ENCODE measurements at regions not wholly inside any gene's neighbourhood (a gene's known extent, or its start where the extent isn't known, plus 50 kb on each side); places are given as distances from the start of the nearest gene placed in this dataset.

DNA sequence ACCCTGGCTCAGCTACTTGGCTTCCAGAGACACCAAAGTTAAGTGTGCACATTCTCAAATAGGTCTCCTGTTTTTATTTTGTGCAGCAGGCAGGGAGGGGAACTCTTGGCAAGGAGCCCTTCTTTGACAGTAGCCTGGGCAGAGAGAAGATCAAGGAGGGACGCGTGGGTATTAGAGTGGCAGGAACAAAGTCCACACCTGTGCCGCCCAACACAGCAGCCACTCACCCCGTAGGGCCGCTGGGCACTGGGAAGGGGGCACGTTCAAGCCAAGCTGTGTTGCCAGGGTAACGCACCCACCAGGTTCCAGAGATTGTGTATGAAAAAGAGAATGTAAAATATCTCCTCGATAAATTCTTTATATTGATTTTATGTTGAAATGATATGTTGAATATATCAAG lies 229.3 kb upstream of the AGAP1 start:
- TF ChIP-seq CTCF (IDR thresholded peaks at IDR 0.05), result no peak
- Histone ChIP-seq H3K27me3 (no peaks in the 10 kb centered on the region), H3K27ac (no peak overlapping the region), H3K9me3 (no peaks in the 10 kb centered on the region), H3K4me1 (peaks cover 0 to 8% of the 10 kb centered on the region in 2 donors), H3K4me3 (no peak overlapping the region), H3K36me3 (no peaks in the 10 kb centered on the region)
- no peak for DNase-seq (ENCODE audit: low spot score)

- no peak for DNase-seq (ENCODE audit: low spot score)
- TF ChIP-seq CTCF (IDR thresholded peaks at IDR 0.05), result no peak
- Histone ChIP-seq H3K4me1 (peaks cover 0 to 8% of the 10 kb centered on the region in 2 donors), H3K4me3 (no peak overlapping the region), H3K27ac (no peak overlapping the region), H3K27me3 (no peaks in the 10 kb centered on the region), H3K9me3 (no peaks in the 10 kb centered on the region), H3K36me3 (no peaks in the 10 kb centered on the region)
Observed at GRCh38 chr2:235265348-235265965, 228.4 kb upstream of the AGAP1 start.

DNA sequence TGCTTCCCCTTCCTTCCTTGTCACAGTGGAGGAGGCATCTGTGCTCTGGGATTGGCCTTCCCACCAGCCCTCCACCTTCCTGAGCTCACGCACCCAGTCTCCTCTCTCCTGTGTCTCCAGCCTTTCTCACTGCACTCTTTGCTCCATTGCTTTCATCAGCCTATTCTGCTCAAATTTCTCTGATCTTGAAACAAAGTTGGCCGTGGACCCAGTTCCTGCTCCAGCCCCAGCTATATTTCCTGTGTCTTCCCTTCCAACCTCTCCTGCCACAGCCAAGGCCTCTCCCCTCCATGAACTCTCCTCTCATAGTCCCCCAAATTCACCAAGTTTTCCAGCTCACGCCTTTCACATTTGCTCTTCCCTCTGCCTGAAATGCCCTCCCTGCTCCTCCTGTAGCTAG lies 226.6 kb upstream of the AGAP1 start:
- Histone ChIP-seq H3K4me3 (no peak overlapping the region), H3K27ac (no peak overlapping the region), H3K9me3 (no peaks in the 10 kb centered on the region), H3K36me3 (no peaks in the 10 kb centered on the region), H3K4me1 (peaks cover 0 to 8% of the 10 kb centered on the region in 2 donors), H3K27me3 (no peaks in the 10 kb centered on the region)
- DNase-seq (ENCODE audit: low spot score), result no peak
- no peak for TF ChIP-seq CTCF (IDR thresholded peaks at IDR 0.05)

- H3K36me3 ChIP-seq, result no peaks in the 10 kb centered on the region
- H3K9me3 ChIP-seq, result no peaks in the 10 kb centered on the region
- DNase-seq (ENCODE audit: low spot score), result no peak
- no peak for TF ChIP-seq CTCF (IDR thresholded peaks at IDR 0.05)
- peaks cover 0 to 8% of the 10 kb centered on the region in 2 donors for H3K4me1 ChIP-seq
- no peaks in the 10 kb centered on the region for H3K27me3 ChIP-seq
- no peak overlapping the region for H3K4me3 ChIP-seq
- H3K27ac ChIP-seq, result no peak overlapping the region
Observed at GRCh38 chr2:235268535-235268934, 225.3 kb upstream of the AGAP1 start.

DNA sequence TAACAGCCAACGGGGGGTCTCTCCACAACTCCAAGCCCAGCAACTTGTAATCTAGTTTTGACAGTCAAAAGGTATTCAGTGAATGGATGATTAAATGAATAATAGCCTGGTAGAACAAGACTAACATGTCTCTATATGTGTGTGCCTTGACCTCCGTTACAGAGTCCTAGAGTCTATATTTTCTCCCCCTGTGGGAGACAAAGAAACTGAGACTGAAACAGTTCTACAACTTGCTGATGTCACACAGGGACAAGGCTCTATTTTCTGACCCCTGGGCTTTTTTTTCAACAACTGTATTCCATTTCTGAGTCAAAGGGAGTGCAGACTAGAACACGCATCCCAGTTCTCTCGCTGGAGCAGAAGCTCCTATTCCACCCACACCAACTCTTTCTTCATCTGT lies 223.6 kb upstream of the AGAP1 start:
- no peaks in the 10 kb centered on the region for H3K27me3 ChIP-seq
- no peak for DNase-seq (ENCODE audit: low spot score)
- H3K4me3 ChIP-seq, result no peak overlapping the region
- no peaks in the 10 kb centered on the region for H3K36me3 ChIP-seq
- no peak for TF ChIP-seq CTCF (IDR thresholded peaks at IDR 0.05)
- H3K4me1 ChIP-seq, result no peaks in the 10 kb centered on the region
- H3K27ac ChIP-seq, result no peak overlapping the region
- peaks cover 0 to 7% of the 10 kb centered on the region in 2 donors for H3K9me3 ChIP-seq

DNA sequence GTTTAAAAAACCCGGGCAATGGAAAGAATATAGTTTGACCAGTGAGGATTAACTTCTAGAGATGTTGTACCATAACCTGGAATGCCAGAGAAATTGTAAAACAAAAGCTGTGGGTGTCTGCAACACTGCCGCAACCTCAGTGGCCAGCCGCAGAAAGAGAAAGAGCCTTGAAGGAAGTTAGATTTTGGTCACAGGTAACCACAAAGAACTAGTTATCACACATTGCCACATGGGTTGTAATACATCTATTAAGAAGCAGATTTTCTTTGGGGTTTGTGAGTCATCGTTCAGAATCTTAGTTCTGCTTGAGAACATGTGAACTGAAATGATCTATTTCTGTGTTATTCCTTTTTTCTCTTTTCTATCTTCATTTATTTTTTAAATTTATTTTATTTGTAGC lies 222.9 kb upstream of the AGAP1 start:
- H3K9me3 ChIP-seq, result peaks cover 0 to 7% of the 10 kb centered on the region in 2 donors
- H3K27ac ChIP-seq, result no peak overlapping the region
- H3K4me3 ChIP-seq, result no peak overlapping the region
- H3K4me1 ChIP-seq, result no peaks in the 10 kb centered on the region
- H3K27me3 ChIP-seq, result no peaks in the 10 kb centered on the region
- no peaks in the 10 kb centered on the region for H3K36me3 ChIP-seq
- TF ChIP-seq CTCF (IDR thresholded peaks at IDR 0.05), result no peak
- no peak for DNase-seq (ENCODE audit: low spot score)

Measured in right atrium auricular region (tissue), 2 donors.